ENCODE measurements at regions not wholly inside any gene's neighbourhood (a gene's known extent, or its start where the extent isn't known, plus 50 kb on each side); places are given as distances from the start of the nearest gene placed in this dataset.

GRCh38 chr4:90007494-90008167, 113.0 kb downstream of the MMRN1 start:
- peaks cover 2% of the 10 kb centered on the region for H3K4me1 Mint-ChIP-seq (ENCODE audit: low read depth, unreplicated experiment)
- no peak overlapping the region for H3K4me3 Mint-ChIP-seq (ENCODE audit: unreplicated experiment)
- H3K27me3 ChIP-seq (ENCODE audit: insufficient read depth, low read length): no peaks in the 10 kb centered on the region
- DNase-seq (ENCODE audit: low read depth): no peak
- no peaks in the 10 kb centered on the region for H3K27me3 Mint-ChIP-seq (ENCODE audit: low read depth, unreplicated experiment)
- H3K36me3 ChIP-seq (ENCODE audit: insufficient read depth, low read length): no peaks in the 10 kb centered on the region
- no peak overlapping the region for H3K4me3 ChIP-seq (ENCODE audit: insufficient read depth, low read depth, low read length)
- no peaks in the 10 kb centered on the region for H3K9me3 ChIP-seq (ENCODE audit: insufficient read depth, low read depth, low read length)
- H3K4me2 ChIP-seq (ENCODE audit: low read length): no peak overlapping the region
- H3K9ac ChIP-seq (ENCODE audit: low read length): no peak overlapping the region
- no peaks in the 10 kb centered on the region for H3K36me3 Mint-ChIP-seq (ENCODE audit: low read depth, unreplicated experiment)
- no peak for TF ChIP-seq EZH2 (IDR thresholded peaks at IDR 0.05; ENCODE audit: insufficient read depth, low read length)
- TF ChIP-seq CTCF (IDR thresholded peaks at IDR 0.05; ENCODE audit: insufficient read depth, low read depth, low read length): no peak
- H3K9me3 Mint-ChIP-seq (ENCODE audit: unreplicated experiment): peaks cover 1% of the 10 kb centered on the region
- H3K79me2 ChIP-seq (ENCODE audit: insufficient read depth, low read length): no peaks in the 10 kb centered on the region
- H4K20me1 ChIP-seq (ENCODE audit: insufficient read depth, low read length): no peaks in the 10 kb centered on the region
- H3K4me1 ChIP-seq (ENCODE audit: insufficient read depth, low read length): no peaks in the 10 kb centered on the region
- no peak overlapping the region for H2AFZ ChIP-seq (ENCODE audit: low read depth, low read length)
- no peak overlapping the region for H3K27ac Mint-ChIP-seq (ENCODE audit: unreplicated experiment)
- FAIRE-seq: no peak
- H3K27ac ChIP-seq (ENCODE audit: low read depth, low read length): no peak overlapping the region

GRCh38 chr4:90012918-90013317, 114.3 kb upstream of the CCSER1 start:
- no peaks in the 10 kb centered on the region for H4K20me1 ChIP-seq (ENCODE audit: insufficient read depth, low read length)
- H3K4me2 ChIP-seq (ENCODE audit: low read length): no peak overlapping the region
- no peak overlapping the region for H3K4me3 Mint-ChIP-seq (ENCODE audit: unreplicated experiment)
- no peaks in the 10 kb centered on the region for H3K36me3 ChIP-seq (ENCODE audit: insufficient read depth, low read length)
- H3K9me3 ChIP-seq (ENCODE audit: insufficient read depth, low read depth, low read length): no peaks in the 10 kb centered on the region
- H3K27me3 Mint-ChIP-seq (ENCODE audit: low read depth, unreplicated experiment): no peaks in the 10 kb centered on the region
- H3K9me3 Mint-ChIP-seq (ENCODE audit: unreplicated experiment): peaks cover 1% of the 10 kb centered on the region
- H3K4me3 ChIP-seq (ENCODE audit: insufficient read depth, low read depth, low read length): no peak overlapping the region
- H3K36me3 Mint-ChIP-seq (ENCODE audit: low read depth, unreplicated experiment): no peaks in the 10 kb centered on the region
- TF ChIP-seq CTCF (IDR thresholded peaks at IDR 0.05; ENCODE audit: insufficient read depth, low read depth, low read length) (no peak), EZH2 (IDR thresholded peaks at IDR 0.05; ENCODE audit: insufficient read depth, low read length) (no peak)
- H2AFZ ChIP-seq (ENCODE audit: low read depth, low read length): no peak overlapping the region
- no peaks in the 10 kb centered on the region for H3K4me1 Mint-ChIP-seq (ENCODE audit: low read depth, unreplicated experiment)
- no peaks in the 10 kb centered on the region for H3K4me1 ChIP-seq (ENCODE audit: insufficient read depth, low read length)
- H3K27ac Mint-ChIP-seq (ENCODE audit: unreplicated experiment): no peak overlapping the region
- no peak overlapping the region for H3K27ac ChIP-seq (ENCODE audit: low read depth, low read length)
- H3K9ac ChIP-seq (ENCODE audit: low read length): no peak overlapping the region
- FAIRE-seq (no peak), DNase-seq (ENCODE audit: low read depth) (no peak)
- H3K79me2 ChIP-seq (ENCODE audit: insufficient read depth, low read length): no peaks in the 10 kb centered on the region
- no peaks in the 10 kb centered on the region for H3K27me3 ChIP-seq (ENCODE audit: insufficient read depth, low read length)

- no peaks in the 10 kb centered on the region for H3K79me2 ChIP-seq (ENCODE audit: insufficient read depth, low read length)
- Mint-ChIP-seq H3K36me3 (ENCODE audit: low read depth, unreplicated experiment) (no peaks in the 10 kb centered on the region), H3K27me3 (ENCODE audit: low read depth, unreplicated experiment) (no peaks in the 10 kb centered on the region), H3K27ac (ENCODE audit: unreplicated experiment) (no peak overlapping the region), H3K9me3 (ENCODE audit: unreplicated experiment) (no peaks in the 10 kb centered on the region), H3K4me1 (ENCODE audit: low read depth, unreplicated experiment) (no peaks in the 10 kb centered on the region), H3K4me3 (ENCODE audit: unreplicated experiment) (no peak overlapping the region)
- H3K4me3 ChIP-seq (ENCODE audit: insufficient read depth, low read depth, low read length): no peak overlapping the region
- no peak for DNase-seq (ENCODE audit: low read depth)
- H4K20me1 ChIP-seq (ENCODE audit: insufficient read depth, low read length): no peaks in the 10 kb centered on the region
- H3K36me3 ChIP-seq (ENCODE audit: insufficient read depth, low read length): no peaks in the 10 kb centered on the region
- H3K4me2 ChIP-seq (ENCODE audit: low read length): no peak overlapping the region
- H3K27me3 ChIP-seq (ENCODE audit: insufficient read depth, low read length): no peaks in the 10 kb centered on the region
- no peak for FAIRE-seq
- H3K27ac ChIP-seq (ENCODE audit: low read depth, low read length): no peak overlapping the region
- no peak overlapping the region for H3K9ac ChIP-seq (ENCODE audit: low read length)
- no peak overlapping the region for H2AFZ ChIP-seq (ENCODE audit: low read depth, low read length)
- no peaks in the 10 kb centered on the region for H3K9me3 ChIP-seq (ENCODE audit: insufficient read depth, low read depth, low read length)
- no peak for TF ChIP-seq EZH2 (IDR thresholded peaks at IDR 0.05; ENCODE audit: insufficient read depth, low read length)
- H3K4me1 ChIP-seq (ENCODE audit: insufficient read depth, low read length): no peaks in the 10 kb centered on the region
Observed at GRCh38 chr4:90024519-90024918, 102.7 kb upstream of the CCSER1 start.

Measured in astrocyte (in vitro differentiated cells and primary cell).